Activated CD8-positive, alpha-beta T cell treated with anti-CD3 and anti-CD28 coated beads for 36 hours (primary cell): ENCODE measurements at regions not wholly inside any gene's neighbourhood (a gene's known extent, or its start where the extent isn't known, plus 50 kb on each side); places are given as distances from the start of the nearest gene placed in this dataset.

Experiments used
- ATAC-seq: fragments of 200-7000 bp; cut with Tn5 transposase; one replicate; pipeline ENCODE4 v1.10.0; 2021; ENCODE audit warnings: mild to moderate bottlenecking, moderate library complexity
- CTCF ChIA-PET: fragments of 350-600 bp; sonication (Branson Sonifier 250); formaldehyde crosslinking; loops from one replicate; lab custom pipeline; 2021; ENCODE audit warnings: antibody characterized with exemption; lab: Charles Lee
- POLR2A ChIA-PET: fragments of 350-600 bp; sonication (Branson Sonifier 250); formaldehyde crosslinking; loops from one replicate; lab custom pipeline; 2021; ENCODE audit warnings: antibody characterized with exemption; lab: Charles Lee
- DNase-seq: peaks from one replicate; pipeline ENCODE4 v3.0.0-alpha.2; 2020
- H3K27ac Mint-ChIP-seq: one replicate; pipeline ENCODE4 v1.8.0; 2021; ENCODE audit warnings: mild to moderate bottlenecking, mixed read lengths
- H3K27me3 Mint-ChIP-seq: one replicate; pipeline ENCODE4 v1.8.0; 2021; ENCODE audit warnings: mixed read lengths
- H3K36me3 Mint-ChIP-seq: one replicate; pipeline ENCODE4 v1.8.0; 2021; ENCODE audit warnings: low read depth, mixed read lengths
- H3K4me1 Mint-ChIP-seq: one replicate; pipeline ENCODE4 v1.8.0; 2021; ENCODE audit warnings: low read depth, mixed read lengths
- H3K4me3 Mint-ChIP-seq: one replicate; pipeline ENCODE4 v1.8.0; 2021; ENCODE audit warnings: mild to moderate bottlenecking, moderate library complexity, mixed read lengths
- H3K9me3 Mint-ChIP-seq: one replicate; pipeline ENCODE4 v1.8.0; 2021; ENCODE audit warnings: mixed read lengths
- CTCF ChIP-seq: fragments of 200-600 bp; IDR thresholded peaks from one replicate; pipeline ENCODE4 v1.8.0; 2022; ENCODE audit warnings: antibody characterized with exemption, mild to moderate bottlenecking
- intact Hi-C: fragments of 100-400 bp; cut with micrococcal nuclease; formaldehyde crosslinking; loops from one replicate; pipeline ENCODE4 v1.10.0; 2022

GRCh38 chr18:55838319-55838718 lies 250.3 kb upstream of the TCF4 start:
- H3K27ac Mint-ChIP-seq, result no peak overlapping the region
- H3K27me3 Mint-ChIP-seq, result no peaks in the 10 kb centered on the region
- ChIA-PET POLR2A (no interaction called here), CTCF (no interaction called here)
- H3K4me1 Mint-ChIP-seq, result no peaks in the 10 kb centered on the region
- no peak overlapping the region for H3K4me3 Mint-ChIP-seq
- DNase-seq, result no peak
- no peak for ATAC-seq
- intact Hi-C loops, result no loop called here
- no peak for TF ChIP-seq CTCF
- H3K9me3 Mint-ChIP-seq, result peaks cover 3% of the 10 kb centered on the region
- no peaks in the 10 kb centered on the region for H3K36me3 Mint-ChIP-seq

- ATAC-seq (no peak), DNase-seq (no peak)
- intact Hi-C loops, result no loop called here
- no peak for TF ChIP-seq CTCF
- ChIA-PET POLR2A (no interaction called here), CTCF (no interaction called here)
- H3K4me1 Mint-ChIP-seq, result no peaks in the 10 kb centered on the region
- H3K4me3 Mint-ChIP-seq, result no peak overlapping the region
- no peaks in the 10 kb centered on the region for H3K27me3 Mint-ChIP-seq
- H3K36me3 Mint-ChIP-seq, result no peaks in the 10 kb centered on the region
- no peak overlapping the region for H3K27ac Mint-ChIP-seq
- H3K9me3 Mint-ChIP-seq, result no peaks in the 10 kb centered on the region
Measured at GRCh38 chr18:55833543-55833942, 245.6 kb upstream of the TCF4 start.

GRCh38 chr18:55830544-55830943 lies 242.6 kb upstream of the TCF4 start:
- H3K4me1 Mint-ChIP-seq, result no peaks in the 10 kb centered on the region
- no peaks in the 10 kb centered on the region for H3K9me3 Mint-ChIP-seq
- no peaks in the 10 kb centered on the region for H3K36me3 Mint-ChIP-seq
- DNase-seq, result no peak
- ChIA-PET CTCF (no interaction called here), POLR2A (no interaction called here)
- ATAC-seq, result no peak
- intact Hi-C loops, result no loop called here
- no peaks in the 10 kb centered on the region for H3K27me3 Mint-ChIP-seq
- no peak for TF ChIP-seq CTCF
- no peak overlapping the region for H3K4me3 Mint-ChIP-seq
- H3K27ac Mint-ChIP-seq, result no peak overlapping the region

GRCh38 chr18:55821219-55821618 lies 233.2 kb upstream of the TCF4 start:
- H3K36me3 Mint-ChIP-seq, result no peaks in the 10 kb centered on the region
- DNase-seq (no peak), ATAC-seq (no peak)
- H3K9me3 Mint-ChIP-seq, result peaks cover 2% of the 10 kb centered on the region
- no peak overlapping the region for H3K27ac Mint-ChIP-seq
- CTCF ChIA-PET, result no interaction called here
- TF ChIP-seq CTCF, result no peak
- intact Hi-C loops, result no loop called here
- no peaks in the 10 kb centered on the region for H3K4me1 Mint-ChIP-seq
- H3K27me3 Mint-ChIP-seq, result no peaks in the 10 kb centered on the region
- H3K4me3 Mint-ChIP-seq, result no peak overlapping the region
- POLR2A ChIA-PET, result interaction anchor here (0.6 kb wide), 1 partner anchor 457 kb away, joined by 3 read pairs; no protein-coding TSS in a partner anchor

- intact Hi-C loops, result no loop called here
- Mint-ChIP-seq H3K4me1 (no peaks in the 10 kb centered on the region), H3K36me3 (no peaks in the 10 kb centered on the region), H3K9me3 (peaks cover 2% of the 10 kb centered on the region), H3K27me3 (no peaks in the 10 kb centered on the region), H3K4me3 (no peak overlapping the region), H3K27ac (no peak overlapping the region)
- ATAC-seq, result no peak
- POLR2A ChIA-PET, result no interaction called here
- no peak for TF ChIP-seq CTCF
- no peak for DNase-seq
- CTCF ChIA-PET, result no interaction called here
Measured at GRCh38 chr18:55819448-55819847, 231.5 kb upstream of the TCF4 start.
